Loucy (cell line): ENCODE measurements at regions not wholly inside any gene's neighbourhood (a gene's known extent, or its start where the extent isn't known, plus 50 kb on each side); places are given as distances from the start of the nearest gene placed in this dataset.

Experiments used
- H2AFZ ChIP-seq: fragments of 200-600 bp; sonication (generic); 2 replicates; pipeline ENCODE4 v1.6.0; 2016; ENCODE audit warnings: antibody characterized with exemption, mild to moderate bottlenecking, low read length, moderate library complexity
- H3F3A ChIP-seq: fragments of 200-600 bp; 2 replicates; pipeline ENCODE4 v1.6.0; 2016; ENCODE audit warnings: antibody characterized with exemption, low read depth, mild to moderate bottlenecking
- H3K27me3 ChIP-seq: fragments of 200-600 bp; sonication (generic); 2 replicates; pipeline ENCODE4 v1.6.1; 2014; ENCODE audit warnings: low read length, mild to moderate bottlenecking; ENCODE audit not compliant: insufficient read depth, poor library complexity, severe bottlenecking
- H3K36me3 ChIP-seq: fragments of 200-600 bp; sonication (generic); 2 replicates; pipeline ENCODE4 v1.6.1; 2016; ENCODE audit warnings: low read length; ENCODE audit not compliant: insufficient read depth
- H3K4me1 ChIP-seq: fragments of 200-600 bp; sonication (generic); 2 replicates; pipeline ENCODE4 v1.5.1; 2014; ENCODE audit warnings: low read length, mild to moderate bottlenecking; ENCODE audit not compliant: insufficient read depth, poor library complexity, severe bottlenecking
- H3K4me2 ChIP-seq: fragments of 200-600 bp; sonication (generic); 2 replicates; pipeline ENCODE4 v1.6.0; 2014; ENCODE audit warnings: antibody characterized with exemption, low read length, low read depth, mild to moderate bottlenecking; ENCODE audit not compliant: poor library complexity, severe bottlenecking
- H3K4me3 ChIP-seq: fragments of 200-600 bp; sonication (generic); 2 replicates; pipeline ENCODE4 v1.5.1; 2014; ENCODE audit warnings: low read length, mild to moderate bottlenecking, mixed read lengths; ENCODE audit not compliant: poor library complexity, severe bottlenecking
- H3K79me2 ChIP-seq: fragments of 200-600 bp; sonication (generic); 2 replicates; pipeline ENCODE4 v1.6.1; 2014; ENCODE audit warnings: low read length; ENCODE audit not compliant: insufficient read depth
- H3K9ac ChIP-seq: fragments of 200-600 bp; sonication (generic); 2 replicates; pipeline ENCODE4 v1.6.0; 2014; ENCODE audit warnings: mild to moderate bottlenecking, low read depth, low read length, moderate library complexity; ENCODE audit not compliant: poor library complexity, severe bottlenecking
- H3K9me2 ChIP-seq: fragments of 200-600 bp; sonication (generic); replicated peaks from 2 replicates; pipeline ENCODE4 v1.6.1; 2016; ENCODE audit warnings: low read depth, low read length, mixed read lengths
- H3K9me3 ChIP-seq: fragments of 200-600 bp; sonication (generic); 2 replicates; pipeline ENCODE4 v1.6.1; 2014; ENCODE audit warnings: mild to moderate bottlenecking, antibody characterized with exemption, low read length, low read depth; ENCODE audit not compliant: insufficient read depth
- H4K20me1 ChIP-seq: fragments of 200-600 bp; sonication (generic); 2 replicates; pipeline ENCODE4 v1.6.0; 2014; ENCODE audit warnings: antibody characterized with exemption, low read length, mild to moderate bottlenecking; ENCODE audit not compliant: insufficient read depth, poor library complexity, severe bottlenecking
- CTCF ChIP-seq: fragments of 200-600 bp; sonication (generic); conservative IDR thresholded peaks from 2 replicates; pipeline ENCODE4 v1.5.1; 2014; ENCODE audit warnings: mild to moderate bottlenecking, antibody characterized with exemption, low read length
- EZH2phosphoT487 ChIP-seq: fragments of 200-600 bp; IDR thresholded peaks from 2 replicates; pipeline ENCODE4 v1.6.1; 2018; ENCODE audit warnings: antibody characterized with exemption, mild to moderate bottlenecking, moderate library complexity, borderline replicate concordance

GRCh38 chr18:43542016-43542415, 264.7 kb upstream of the SYT4 start:
- Histone ChIP-seq H4K20me1 (no peaks in the 10 kb centered on the region), H3K4me2 (no peak overlapping the region), H3K27me3 (no peaks in the 10 kb centered on the region), H3K36me3 (no peaks in the 10 kb centered on the region), H2AFZ (no peak overlapping the region), H3K9me2 (no peaks in the 10 kb centered on the region), H3F3A (no peaks in the 10 kb centered on the region), H3K9ac (no peak overlapping the region), H3K4me1 (no peaks in the 10 kb centered on the region), H3K79me2 (no peaks in the 10 kb centered on the region), H3K9me3 (no peaks in the 10 kb centered on the region), H3K4me3 (no peak overlapping the region)
- no peak for TF ChIP-seq CTCF
- TF ChIP-seq EZH2phosphoT487: no peak

GRCh38 chr18:43543236-43543635, 265.9 kb upstream of the SYT4 start:
- Histone ChIP-seq H3K9me3 (no peaks in the 10 kb centered on the region), H3K9ac (no peak overlapping the region), H3K79me2 (no peaks in the 10 kb centered on the region), H3K4me2 (no peak overlapping the region), H2AFZ (no peak overlapping the region), H3F3A (no peaks in the 10 kb centered on the region), H4K20me1 (no peaks in the 10 kb centered on the region), H3K27me3 (no peaks in the 10 kb centered on the region), H3K36me3 (no peaks in the 10 kb centered on the region), H3K9me2 (no peaks in the 10 kb centered on the region), H3K4me1 (no peaks in the 10 kb centered on the region), H3K4me3 (no peak overlapping the region)
- TF ChIP-seq CTCF (no peak), EZH2phosphoT487 (no peak)

- H4K20me1 ChIP-seq: no peaks in the 10 kb centered on the region
- H3K4me3 ChIP-seq: no peak overlapping the region
- no peak overlapping the region for H3K4me2 ChIP-seq
- H3K4me1 ChIP-seq: no peaks in the 10 kb centered on the region
- H3K36me3 ChIP-seq: no peaks in the 10 kb centered on the region
- TF ChIP-seq EZH2phosphoT487: no peak
- no peak for TF ChIP-seq CTCF
- H3F3A ChIP-seq: no peaks in the 10 kb centered on the region
- H3K79me2 ChIP-seq: no peaks in the 10 kb centered on the region
- no peaks in the 10 kb centered on the region for H3K9me3 ChIP-seq
- no peaks in the 10 kb centered on the region for H3K9me2 ChIP-seq
- H3K9ac ChIP-seq: no peak overlapping the region
- H2AFZ ChIP-seq: no peak overlapping the region
- no peaks in the 10 kb centered on the region for H3K27me3 ChIP-seq
Measured at GRCh38 chr18:43547456-43547855, 270.2 kb upstream of the SYT4 start.
